Upper lobe of left lung (tissue), 4 donors: ENCODE measurements at regions not wholly inside any gene's neighbourhood (a gene's known extent, or its start where the extent isn't known, plus 50 kb on each side); places are given as distances from the start of the nearest gene placed in this dataset.

Source experiments
- POLR2A ChIP-seq, 4 donors: fragments of 450-650 bp; IDR thresholded peaks; one replicate each; pipeline ENCODE4 v1.5.1; 2016 to 2017; ENCODE audit warnings: antibody characterized with exemption in 4 of 4, mild to moderate bottlenecking in 2 of 4
- POLR2AphosphoS5 ChIP-seq, 2 donors: sonication (generic); formaldehyde crosslinking; IDR thresholded peaks; one replicate each; pipeline ENCODE4 v1.5.1; 2017; ENCODE audit warnings: antibody characterized with exemption in 2 of 2
- TF ChIP-seq, protein P1 (sequence below), 6 experiments: fragments of 450-650 bp in 4 of 6; fragments of 200-600 bp in 2 of 6; sonication (generic) in 2 of 6; IDR thresholded peaks; one replicate each; pipeline ENCODE4 v1.5.1; 2016 to 2019; ENCODE audit warnings: antibody characterized with exemption in 6 of 6

DNA sequence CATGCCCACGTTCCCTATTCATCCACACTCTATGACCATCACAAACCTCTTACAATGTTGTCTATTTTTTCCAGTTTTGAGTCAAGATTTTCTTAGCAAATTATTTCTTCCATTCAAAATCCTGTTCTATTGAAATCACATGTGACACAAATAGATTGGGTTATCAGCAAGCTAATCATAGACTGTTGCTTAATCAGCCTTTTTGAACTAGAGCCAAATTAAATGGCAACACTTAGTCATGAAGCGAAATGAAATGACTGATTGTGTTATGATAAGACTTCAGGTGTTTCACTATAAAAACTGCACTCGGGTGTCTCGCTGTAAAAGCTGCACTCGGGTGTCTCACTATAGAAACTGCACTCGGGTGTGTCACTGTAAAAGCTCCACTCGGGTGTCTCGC, 890.0 kb upstream of the FRG1 start:
- TF ChIP-seq POLR2AphosphoS5 (IDR thresholded peaks at IDR 0.05): no peak
- no peak for TF ChIP-seq POLR2A (IDR thresholded peaks at IDR 0.05)
- TF ChIP-seq, protein P1, sequence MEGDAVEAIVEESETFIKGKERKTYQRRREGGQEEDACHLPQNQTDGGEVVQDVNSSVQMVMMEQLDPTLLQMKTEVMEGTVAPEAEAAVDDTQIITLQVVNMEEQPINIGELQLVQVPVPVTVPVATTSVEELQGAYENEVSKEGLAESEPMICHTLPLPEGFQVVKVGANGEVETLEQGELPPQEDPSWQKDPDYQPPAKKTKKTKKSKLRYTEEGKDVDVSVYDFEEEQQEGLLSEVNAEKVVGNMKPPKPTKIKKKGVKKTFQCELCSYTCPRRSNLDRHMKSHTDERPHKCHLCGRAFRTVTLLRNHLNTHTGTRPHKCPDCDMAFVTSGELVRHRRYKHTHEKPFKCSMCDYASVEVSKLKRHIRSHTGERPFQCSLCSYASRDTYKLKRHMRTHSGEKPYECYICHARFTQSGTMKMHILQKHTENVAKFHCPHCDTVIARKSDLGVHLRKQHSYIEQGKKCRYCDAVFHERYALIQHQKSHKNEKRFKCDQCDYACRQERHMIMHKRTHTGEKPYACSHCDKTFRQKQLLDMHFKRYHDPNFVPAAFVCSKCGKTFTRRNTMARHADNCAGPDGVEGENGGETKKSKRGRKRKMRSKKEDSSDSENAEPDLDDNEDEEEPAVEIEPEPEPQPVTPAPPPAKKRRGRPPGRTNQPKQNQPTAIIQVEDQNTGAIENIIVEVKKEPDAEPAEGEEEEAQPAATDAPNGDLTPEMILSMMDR (IDR thresholded peaks at IDR 0.05): no peak
